Muscle of leg (tissue), 3 donors: ENCODE measurements at regions not wholly inside any gene's neighbourhood (a gene's known extent, or its start where the extent isn't known, plus 50 kb on each side); places are given as distances from the start of the nearest gene placed in this dataset.

Experiments used
- DNase-seq: peaks from one replicate; pipeline ENCODE4 v3.0.0; 2013
- H3K27ac ChIP-seq: one replicate; pipeline ENCODE4 v1.5.1; 2013; ENCODE audit warnings: mild to moderate bottlenecking, low read length, control low read depth
- H3K27me3 ChIP-seq: one replicate; pipeline ENCODE4 v1.6.1; 2013; ENCODE audit warnings: low read length; ENCODE audit not compliant: control insufficient read depth, insufficient read depth
- H3K36me3 ChIP-seq: one replicate; pipeline ENCODE4 v1.6.1; 2013; ENCODE audit warnings: low read length; ENCODE audit not compliant: control insufficient read depth, insufficient read depth
- H3K4me1 ChIP-seq: one replicate; pipeline ENCODE4 v1.6.1; 2013; ENCODE audit warnings: low read length; ENCODE audit not compliant: control insufficient read depth, insufficient read depth
- H3K4me3 ChIP-seq: one replicate; pipeline ENCODE4 v1.5.1; 2013; ENCODE audit warnings: low read length, control low read depth
- H3K9me3 ChIP-seq: replicated peaks from 2 replicates; pipeline ENCODE4 v1.6.1; 2013; ENCODE audit warnings: low read depth, low read length; ENCODE audit not compliant: control insufficient read depth
- WGBS: methylation state at CpG from one replicate; pipeline ENCODE4 v1.1.5; 2013; ENCODE audit warnings: missing lambda C conversion rate; ENCODE audit not compliant: insufficient coverage; 5-methylcytosine and 5-hydroxymethylcytosine counted together

GRCh38 chr2:12073217-12073852 lies 326.9 kb downstream of the LPIN1 start:
- Histone ChIP-seq H3K36me3 (no peaks in the 10 kb centered on the region), H3K4me3 (no peak overlapping the region), H3K9me3 (no peaks in the 10 kb centered on the region), H3K4me1 (peaks cover 4% of the 10 kb centered on the region), H3K27me3 (no peaks in the 10 kb centered on the region), H3K27ac (no peak overlapping the region)
- 87% methylated on average over 3 of the region's 6 CpGs for WGBS
- DNase-seq: no peak

- WGBS: no CpG with 5 or more reads among the region's 7 CpGs
- H3K4me3 ChIP-seq: no peak overlapping the region
- no peaks in the 10 kb centered on the region for H3K27me3 ChIP-seq
- H3K4me1 ChIP-seq: peaks cover 4% of the 10 kb centered on the region
- no peaks in the 10 kb centered on the region for H3K36me3 ChIP-seq
- no peaks in the 10 kb centered on the region for H3K9me3 ChIP-seq
- no peak overlapping the region for H3K27ac ChIP-seq
- DNase-seq: no peak
Measured at GRCh38 chr2:12074126-12074844, 327.9 kb downstream of the LPIN1 start.

- Histone ChIP-seq H3K36me3 (no peaks in the 10 kb centered on the region), H3K27me3 (no peaks in the 10 kb centered on the region), H3K4me3 (no peak overlapping the region), H3K4me1 (peaks cover 4% of the 10 kb centered on the region), H3K9me3 (no peaks in the 10 kb centered on the region), H3K27ac (no peak overlapping the region)
- DNase-seq: no peak
- WGBS: no CpG with 5 or more reads among the region's 2 CpGs
Measured at GRCh38 chr2:12074845-12075217, 328.4 kb downstream of the LPIN1 start.

DNA sequence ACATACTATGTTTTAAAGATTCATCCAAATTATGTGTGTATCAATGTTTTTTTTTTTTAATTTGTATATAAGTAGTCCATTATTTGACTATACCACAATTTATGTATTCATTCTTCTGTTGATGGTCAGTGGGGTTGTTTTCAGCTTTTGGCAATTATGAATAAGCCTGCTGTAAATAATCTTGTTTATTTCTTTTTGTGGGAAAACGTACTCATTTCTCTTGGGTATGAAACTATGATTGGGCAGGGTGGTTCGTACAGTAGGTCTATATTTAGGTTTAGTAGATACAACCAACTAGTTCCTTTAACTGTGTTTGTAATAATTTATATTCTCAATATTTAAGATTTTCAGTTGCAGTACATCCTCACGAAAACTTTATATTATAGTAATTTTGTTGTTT lies 329.2 kb downstream of the LPIN1 start:
- no peaks in the 10 kb centered on the region for H3K27me3 ChIP-seq
- no peak for DNase-seq

GRCh38 chr2:12076810-12077209 lies 330.4 kb downstream of the LPIN1 start:
- H3K27me3 ChIP-seq: no peaks in the 10 kb centered on the region
- peaks cover 4% of the 10 kb centered on the region for H3K4me1 ChIP-seq
- H3K4me3 ChIP-seq: no peak overlapping the region
- WGBS: 8% methylated on average over 4 of the region's 5 CpGs
- H3K9me3 ChIP-seq: no peaks in the 10 kb centered on the region
- no peak overlapping the region for H3K27ac ChIP-seq
- DNase-seq: peak; percentile 66
- H3K36me3 ChIP-seq: no peaks in the 10 kb centered on the region

More for the DNA sequence above, 329.2 kb downstream of the LPIN1 start:
- Histone ChIP-seq H3K4me1 (peaks cover 4% of the 10 kb centered on the region), H3K36me3 (no peaks in the 10 kb centered on the region), H3K27ac (no peak overlapping the region), H3K9me3 (no peaks in the 10 kb centered on the region), H3K4me3 (no peak overlapping the region)
- no CpG with 5 or more reads among the region's 3 CpGs for WGBS

- no peak overlapping the region for H3K27ac ChIP-seq
- H3K36me3 ChIP-seq: no peaks in the 10 kb centered on the region
- H3K27me3 ChIP-seq: no peaks in the 10 kb centered on the region
- 90% methylated on average over 4 of the region's 4 CpGs for WGBS
- no peaks in the 10 kb centered on the region for H3K9me3 ChIP-seq
- DNase-seq: no peak
- H3K4me3 ChIP-seq: no peak overlapping the region
- H3K4me1 ChIP-seq: peaks cover 4% of the 10 kb centered on the region
Measured at GRCh38 chr2:12080360-12080759, 333.9 kb downstream of the LPIN1 start.

GRCh38 chr2:12081481-12082210 lies 335.2 kb downstream of the LPIN1 start:
- no peak overlapping the region for H3K27ac ChIP-seq
- no peaks in the 10 kb centered on the region for H3K27me3 ChIP-seq
- DNase-seq: no peak
- no peaks in the 10 kb centered on the region for H3K9me3 ChIP-seq
- no peak overlapping the region for H3K4me3 ChIP-seq
- 86% methylated on average over 6 of the region's 12 CpGs for WGBS
- H3K36me3 ChIP-seq: no peaks in the 10 kb centered on the region
- H3K4me1 ChIP-seq: peaks cover 4% of the 10 kb centered on the region

GRCh38 chr2:12083081-12083581 lies 336.7 kb downstream of the LPIN1 start:
- H3K36me3 ChIP-seq: no peaks in the 10 kb centered on the region
- WGBS: no CpG with 5 or more reads among the region's 9 CpGs

DNA sequence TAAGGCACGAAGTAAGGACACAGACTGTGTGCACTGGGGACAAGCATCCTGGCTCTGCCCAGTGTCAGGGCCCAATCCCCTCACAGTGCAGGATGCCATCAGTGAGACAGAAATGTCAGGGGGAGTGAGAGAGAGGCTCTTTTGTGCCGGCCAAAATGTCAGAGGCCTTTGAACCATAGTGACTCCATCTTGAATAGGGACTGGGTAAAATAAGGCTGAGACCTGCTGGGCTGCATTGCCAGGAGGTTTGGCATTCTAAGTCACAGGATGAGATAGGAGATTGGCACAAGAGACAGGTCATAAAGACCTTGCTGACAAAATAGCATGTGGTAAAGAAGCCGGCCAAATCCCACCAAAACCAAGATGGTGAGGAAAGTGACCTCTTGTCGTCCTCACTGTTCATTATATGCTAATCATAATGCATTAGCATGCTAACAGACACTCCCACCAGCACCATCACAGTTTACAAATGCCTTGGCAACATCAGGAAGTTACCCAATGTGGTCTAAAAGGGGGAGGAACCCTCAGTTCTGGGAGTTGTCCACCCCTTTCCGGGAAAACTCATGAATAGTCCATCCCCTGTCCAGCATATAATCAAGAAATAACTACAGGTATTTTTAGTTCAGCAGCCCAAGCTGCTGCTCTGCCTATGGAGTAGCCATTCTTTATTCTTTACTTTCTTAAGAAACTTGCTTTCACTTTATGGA lies 337.4 kb downstream of the LPIN1 start:
- no peak for DNase-seq
- whole genome bisulfite sequencing: 75% methylated on average over 2 of the region's 5 CpGs
- H3K27ac ChIP-seq: no peak overlapping the region
- no peaks in the 10 kb centered on the region for H3K36me3 ChIP-seq
- H3K4me3 ChIP-seq: no peak overlapping the region
- no peaks in the 10 kb centered on the region for H3K9me3 ChIP-seq
- no peaks in the 10 kb centered on the region for H3K4me1 ChIP-seq
- no peaks in the 10 kb centered on the region for H3K27me3 ChIP-seq

More at GRCh38 chr2:12083081-12083581, 336.7 kb downstream of the LPIN1 start:
- Histone ChIP-seq H3K4me3 (no peak overlapping the region), H3K9me3 (no peaks in the 10 kb centered on the region), H3K27me3 (no peaks in the 10 kb centered on the region), H3K4me1 (no peaks in the 10 kb centered on the region), H3K27ac (no peak overlapping the region)
- no peak for DNase-seq

DNA sequence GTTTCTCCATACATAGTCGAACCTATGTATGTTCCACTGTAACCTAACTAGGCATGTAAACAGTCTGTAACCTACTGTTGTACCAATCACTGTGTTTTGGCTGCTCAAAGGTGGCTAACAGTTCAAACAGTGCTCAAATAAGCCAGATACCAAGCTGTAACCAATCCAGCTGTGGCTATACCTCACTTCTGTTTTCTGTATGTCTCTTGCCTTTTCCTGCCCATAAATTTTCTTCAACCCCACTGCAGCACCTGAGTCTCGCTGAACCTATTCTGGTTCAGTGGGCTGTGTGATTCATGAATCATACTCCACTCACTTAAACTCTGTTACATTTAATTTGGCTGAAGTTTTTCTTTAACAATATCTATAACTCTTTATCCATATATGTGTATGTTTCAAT lies 340.7 kb downstream of the LPIN1 start:
- DNase-seq: no peak
- no peaks in the 10 kb centered on the region for H3K4me1 ChIP-seq
- 56% methylated on average over 1 of the region's 2 CpGs for WGBS

More for the DNA sequence above, 340.7 kb downstream of the LPIN1 start:
- Histone ChIP-seq H3K36me3 (no peaks in the 10 kb centered on the region), H3K27ac (no peak overlapping the region), H3K9me3 (no peaks in the 10 kb centered on the region), H3K27me3 (no peaks in the 10 kb centered on the region), H3K4me3 (no peak overlapping the region)
